ENCODE measurements at regions not wholly inside any gene's neighbourhood (a gene's known extent, or its start where the extent isn't known, plus 50 kb on each side); places are given as distances from the start of the nearest gene placed in this dataset.

GRCh38 chr6:18545726-18546125, 158.6 kb downstream of the RNF144B start:
- no peak for TF ChIP-seq CTCF (IDR thresholded peaks at IDR 0.05)
- no peak for TF ChIP-seq POLR2AphosphoS5 (IDR thresholded peaks at IDR 0.05)
- no peak for TF ChIP-seq EP300 (IDR thresholded peaks at IDR 0.05)

Measured in upper lobe of left lung (tissue), 4 donors.